ENCODE measurements at regions not wholly inside any gene's neighbourhood (a gene's known extent, or its start where the extent isn't known, plus 50 kb on each side); places are given as distances from the start of the nearest gene placed in this dataset.
"Not testable (repeated sequence)": the region's sequence is repeated elsewhere in the genome, so short reads cannot be mapped to it uniquely, and the experiment has no call there.

GRCh38 chr4:28443801-28444412 is 1583.3 kb downstream of the STIM2 start:
- DNase-seq: peak; percentile 67

- no peak for DNase-seq
These were observed 1584.3 kb downstream of the STIM2 start for GRCh38 chr4:28444886-28445496.

- DNase-seq: no peak
These were observed 1588.4 kb downstream of the STIM2 start for GRCh38 chr4:28449085-28449484.

- DNase-seq: no peak
These were observed 1590.7 kb downstream of the STIM2 start for GRCh38 chr4:28451346-28451745.

- peak; percentile 40 for DNase-seq
These were observed 1602.4 kb downstream of the STIM2 start for GRCh38 chr4:28462766-28463700.

GRCh38 chr4:28464823-28465222 is 1604.2 kb downstream of the STIM2 start:
- no peak for DNase-seq

GRCh38 chr4:28466886-28467285 is 1606.2 kb downstream of the STIM2 start:
- DNase-seq: not testable (repeated sequence)

GRCh38 chr4:28469387-28469786 is 1608.7 kb downstream of the STIM2 start:
- DNase-seq: no peak

GRCh38 chr4:28469886-28470285 is 1609.2 kb downstream of the STIM2 start:
- DNase-seq: no peak

- DNase-seq: no peak
These were observed 1614.7 kb downstream of the STIM2 start for GRCh38 chr4:28475381-28475780.

GRCh38 chr4:28479666-28480065 is 1619.0 kb downstream of the STIM2 start:
- no peak for DNase-seq

- no peak for DNase-seq
These were observed 1620.9 kb downstream of the STIM2 start for GRCh38 chr4:28481565-28481964.

GRCh38 chr4:28482580-28483270 is 1622.1 kb downstream of the STIM2 start:
- DNase-seq: no peak

- no peak for DNase-seq
These were observed 1627.4 kb downstream of the STIM2 start for GRCh38 chr4:28488021-28488420.

- DNase-seq: no peak
These were observed 1630.0 kb downstream of the STIM2 start for GRCh38 chr4:28490669-28491068.

- DNase-seq: no peak
These were observed 1644.4 kb downstream of the STIM2 start for GRCh38 chr4:28505064-28505463.

- no peak for DNase-seq
These were observed 1648.0 kb downstream of the STIM2 start for GRCh38 chr4:28508636-28509035.

- not testable (repeated sequence) for DNase-seq
These were observed 1654.1 kb downstream of the STIM2 start for GRCh38 chr4:28514766-28515165.

GRCh38 chr4:28518561-28519165 is 1658.0 kb downstream of the STIM2 start:
- DNase-seq: no peak

GRCh38 chr4:28523681-28524190 is 1663.1 kb downstream of the STIM2 start:
- no peak for DNase-seq

GRCh38 chr4:28536124-28536523 is 1675.5 kb downstream of the STIM2 start:
- DNase-seq: no peak

- no peak for DNase-seq
These were observed 1685.3 kb downstream of the STIM2 start for GRCh38 chr4:28545986-28546385.

Data from eye (tissue), 1 donor.